ENCODE measurements at regions not wholly inside any gene's neighbourhood (a gene's known extent, or its start where the extent isn't known, plus 50 kb on each side); places are given as distances from the start of the nearest gene placed in this dataset.

DNA sequence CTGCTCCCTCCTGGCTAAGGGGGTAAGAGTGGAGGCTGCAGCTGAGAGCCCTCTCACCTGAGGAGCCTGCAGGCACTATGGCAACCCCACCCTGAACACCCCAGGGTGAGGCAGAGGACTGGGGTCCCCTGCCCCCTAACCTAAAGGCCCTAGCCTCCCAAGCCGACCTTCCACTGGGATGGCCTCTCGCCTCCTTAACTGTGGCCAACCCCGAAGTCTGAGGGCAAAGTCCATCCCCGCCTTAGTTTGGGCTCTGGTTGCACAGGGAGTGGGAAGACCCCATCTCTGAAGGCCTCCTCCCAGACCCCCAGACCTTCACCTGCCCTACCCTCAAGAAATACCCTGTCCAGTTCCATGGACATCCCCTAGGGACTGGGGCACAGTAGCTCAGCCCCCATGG is 100.6 kb upstream of the PRR23E start:
- H3K27me3 Mint-ChIP-seq = no peaks in the 10 kb centered on the region
- DNase-seq (ENCODE audit: low spot score, unreplicated experiment) = no peak
- H3K27ac Mint-ChIP-seq = no peak overlapping the region
- TF ChIP-seq, protein P1, sequence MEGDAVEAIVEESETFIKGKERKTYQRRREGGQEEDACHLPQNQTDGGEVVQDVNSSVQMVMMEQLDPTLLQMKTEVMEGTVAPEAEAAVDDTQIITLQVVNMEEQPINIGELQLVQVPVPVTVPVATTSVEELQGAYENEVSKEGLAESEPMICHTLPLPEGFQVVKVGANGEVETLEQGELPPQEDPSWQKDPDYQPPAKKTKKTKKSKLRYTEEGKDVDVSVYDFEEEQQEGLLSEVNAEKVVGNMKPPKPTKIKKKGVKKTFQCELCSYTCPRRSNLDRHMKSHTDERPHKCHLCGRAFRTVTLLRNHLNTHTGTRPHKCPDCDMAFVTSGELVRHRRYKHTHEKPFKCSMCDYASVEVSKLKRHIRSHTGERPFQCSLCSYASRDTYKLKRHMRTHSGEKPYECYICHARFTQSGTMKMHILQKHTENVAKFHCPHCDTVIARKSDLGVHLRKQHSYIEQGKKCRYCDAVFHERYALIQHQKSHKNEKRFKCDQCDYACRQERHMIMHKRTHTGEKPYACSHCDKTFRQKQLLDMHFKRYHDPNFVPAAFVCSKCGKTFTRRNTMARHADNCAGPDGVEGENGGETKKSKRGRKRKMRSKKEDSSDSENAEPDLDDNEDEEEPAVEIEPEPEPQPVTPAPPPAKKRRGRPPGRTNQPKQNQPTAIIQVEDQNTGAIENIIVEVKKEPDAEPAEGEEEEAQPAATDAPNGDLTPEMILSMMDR (IDR thresholded peaks at IDR 0.05; ENCODE audit: unreplicated experiment) = no peak
- no peaks in the 10 kb centered on the region for H3K36me3 Mint-ChIP-seq (ENCODE audit: insufficient read depth)
- no peak overlapping the region for H3K4me3 Mint-ChIP-seq (ENCODE audit: low read depth)
- H3K4me1 Mint-ChIP-seq (ENCODE audit: low read depth) = peaks cover 3% of the 10 kb centered on the region
- H3K9me3 Mint-ChIP-seq (ENCODE audit: low read depth) = peaks cover 5% of the 10 kb centered on the region

DNA sequence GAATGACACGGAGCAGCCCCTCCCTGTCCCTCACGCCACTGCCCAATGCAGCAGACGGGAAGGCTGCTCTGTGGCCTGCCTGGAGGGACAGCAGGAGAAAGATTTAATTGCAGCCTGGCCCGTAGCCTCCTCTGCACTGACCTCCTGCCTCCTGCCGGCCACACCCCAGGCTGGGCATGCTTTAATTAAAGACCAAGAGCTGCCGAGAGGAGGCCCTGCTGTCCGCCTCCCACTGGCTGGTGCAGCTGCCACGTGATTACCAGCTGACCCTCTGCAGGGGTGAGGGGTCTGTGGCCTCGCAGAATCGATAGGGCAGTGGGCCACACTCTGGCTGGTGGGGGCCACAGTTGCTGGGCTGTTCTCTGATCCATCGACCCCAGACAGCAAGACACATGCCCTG is 100.2 kb upstream of the PRR23E start:
- H3K27me3 Mint-ChIP-seq = no peaks in the 10 kb centered on the region
- H3K36me3 Mint-ChIP-seq (ENCODE audit: insufficient read depth) = no peaks in the 10 kb centered on the region
- H3K9me3 Mint-ChIP-seq (ENCODE audit: low read depth) = peaks cover 5% of the 10 kb centered on the region
- no peak overlapping the region for H3K4me3 Mint-ChIP-seq (ENCODE audit: low read depth)
- H3K27ac Mint-ChIP-seq = no peak overlapping the region
- TF ChIP-seq, protein P1 (IDR thresholded peaks at IDR 0.05; ENCODE audit: unreplicated experiment) = no peak
- peaks cover 3% of the 10 kb centered on the region for H3K4me1 Mint-ChIP-seq (ENCODE audit: low read depth)
- DNase-seq (ENCODE audit: low spot score, unreplicated experiment) = no peak

DNA sequence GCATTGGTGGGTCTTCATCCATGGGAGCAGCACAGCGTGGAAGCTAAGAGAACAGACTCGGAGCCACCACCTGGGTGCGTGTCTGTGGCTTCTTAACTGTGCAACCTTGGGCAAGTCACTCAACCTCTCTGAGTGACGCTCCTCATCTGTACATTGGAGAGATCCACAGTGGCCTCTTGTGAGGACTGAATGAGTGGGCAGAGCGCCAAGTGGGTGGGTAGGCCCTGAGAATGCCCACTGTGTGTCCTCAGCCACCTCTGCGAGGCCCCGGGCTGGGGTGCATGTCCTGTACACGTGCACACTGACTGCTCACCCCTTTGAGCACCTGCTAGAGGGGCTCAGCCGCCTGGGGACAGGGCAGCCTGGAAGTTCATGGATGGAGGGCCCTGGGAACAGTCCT is 99.6 kb upstream of the PRR23E start:
- Mint-ChIP-seq H3K9me3 (ENCODE audit: low read depth) (peaks cover 5% of the 10 kb centered on the region), H3K36me3 (ENCODE audit: insufficient read depth) (no peaks in the 10 kb centered on the region), H3K4me1 (ENCODE audit: low read depth) (peaks cover 3% of the 10 kb centered on the region), H3K4me3 (ENCODE audit: low read depth) (no peak overlapping the region), H3K27me3 (no peaks in the 10 kb centered on the region), H3K27ac (no peak overlapping the region)
- no peak for DNase-seq (ENCODE audit: low spot score, unreplicated experiment)
- TF ChIP-seq, protein P1 (IDR thresholded peaks at IDR 0.05; ENCODE audit: unreplicated experiment) = no peak

DNA sequence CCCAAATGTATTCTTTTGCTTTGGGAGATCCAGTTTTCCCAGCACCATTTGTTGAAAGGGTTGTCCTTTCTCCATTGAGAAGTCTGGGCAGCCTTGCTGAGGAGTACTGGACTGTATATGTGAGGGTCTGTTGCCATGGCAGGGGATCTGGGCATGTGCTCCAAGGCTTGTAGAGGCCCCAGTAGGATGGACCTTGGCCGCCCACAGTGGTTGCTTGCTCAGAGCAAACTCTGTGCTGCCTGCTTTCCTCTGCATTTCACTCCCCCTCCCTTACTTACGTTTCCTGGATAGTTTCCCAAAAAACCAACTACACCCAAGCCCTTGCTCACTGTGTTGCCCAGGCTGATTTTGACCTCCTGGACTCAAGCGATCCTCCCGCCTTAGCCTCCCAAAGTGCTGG is 97.2 kb upstream of the PRR23E start:
- Mint-ChIP-seq H3K9me3 (ENCODE audit: low read depth) (peaks cover 5% of the 10 kb centered on the region), H3K27ac (no peak overlapping the region), H3K4me1 (ENCODE audit: low read depth) (peaks cover 3% of the 10 kb centered on the region), H3K4me3 (ENCODE audit: low read depth) (no peak overlapping the region), H3K27me3 (peaks cover 6% of the 10 kb centered on the region), H3K36me3 (ENCODE audit: insufficient read depth) (no peaks in the 10 kb centered on the region)
- TF ChIP-seq, protein P1 (IDR thresholded peaks at IDR 0.05; ENCODE audit: unreplicated experiment) = no peak
- no peak for DNase-seq (ENCODE audit: low spot score, unreplicated experiment)

DNA sequence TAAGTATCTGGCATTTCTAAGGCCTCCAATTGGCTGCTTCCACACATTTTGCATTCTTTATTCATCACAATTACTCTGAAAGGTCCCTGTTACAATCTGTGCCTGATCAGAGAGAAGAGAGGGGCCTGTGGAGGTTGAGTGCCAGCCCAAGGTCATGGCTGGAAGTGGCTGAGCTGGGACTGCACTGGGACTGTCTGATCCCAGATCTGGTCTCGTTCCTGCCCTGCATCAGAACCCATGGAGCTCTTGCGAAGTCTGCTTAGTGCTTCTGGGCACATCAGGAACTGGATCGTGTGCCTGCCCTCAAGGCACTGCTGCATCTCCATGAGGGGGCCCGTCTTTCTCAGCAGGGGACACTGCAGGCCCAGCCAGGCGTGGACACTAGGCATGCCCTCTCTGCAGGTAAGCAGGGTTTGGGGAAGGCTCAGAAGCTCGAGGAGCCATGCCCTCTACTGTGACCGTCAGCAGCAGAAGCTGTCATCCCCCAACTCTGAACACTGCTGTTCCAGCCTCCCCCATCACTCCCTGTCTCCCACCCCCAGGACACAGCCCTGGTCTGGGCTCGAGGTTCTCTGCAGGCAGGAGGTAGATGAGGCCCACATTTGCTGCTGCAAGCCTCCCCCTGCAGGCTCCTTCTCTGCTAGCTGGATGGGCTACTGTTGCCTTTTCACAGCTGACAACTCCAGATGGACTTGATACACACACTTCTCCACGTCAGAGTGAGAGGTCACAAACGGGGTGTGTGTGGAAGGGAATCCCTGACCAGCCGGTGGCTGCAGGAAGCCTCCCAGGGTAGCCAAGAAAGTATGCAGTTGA is 96.5 kb upstream of the PRR23E start:
- TF ChIP-seq, protein P1 (IDR thresholded peaks at IDR 0.05; ENCODE audit: unreplicated experiment) = no peak
- H3K27me3 Mint-ChIP-seq = peaks cover 7% of the 10 kb centered on the region
- DNase-seq (ENCODE audit: low spot score, unreplicated experiment) = no peak
- H3K36me3 Mint-ChIP-seq (ENCODE audit: insufficient read depth) = no peaks in the 10 kb centered on the region
- peaks cover 3% of the 10 kb centered on the region for H3K4me1 Mint-ChIP-seq (ENCODE audit: low read depth)
- H3K4me3 Mint-ChIP-seq (ENCODE audit: low read depth) = no peak overlapping the region
- peaks cover 5% of the 10 kb centered on the region for H3K9me3 Mint-ChIP-seq (ENCODE audit: low read depth)
- no peak overlapping the region for H3K27ac Mint-ChIP-seq

Measured in progenitor cell of endocrine pancreas (in vitro differentiated cells).